ENCODE measurements at regions not wholly inside any gene's neighbourhood (a gene's known extent, or its start where the extent isn't known, plus 50 kb on each side); places are given as distances from the start of the nearest gene placed in this dataset.
"Not testable (repeated sequence)": the region's sequence is repeated elsewhere in the genome, so short reads cannot be mapped to it uniquely, and the experiment has no call there.

- no peak for DNase-seq (ENCODE audit: low spot score)
- ATAC-seq (ENCODE audit: low FRiP score): no peak
- TF ChIP-seq CTCF (IDR thresholded peaks at IDR 0.05): no peak
Observed at GRCh38 chr16:5228369-5228768, 130.8 kb upstream of the EEF2KMT start.

GRCh38 chr16:5225931-5226655 is 128.5 kb upstream of the EEF2KMT start:
- DNase-seq (ENCODE audit: low spot score): no peak
- no peak for TF ChIP-seq CTCF (IDR thresholded peaks at IDR 0.05)
- ATAC-seq (ENCODE audit: low FRiP score): no peak

GRCh38 chr16:5222761-5223160 is 125.2 kb upstream of the EEF2KMT start:
- DNase-seq (ENCODE audit: low spot score): no peak
- no peak for ATAC-seq (ENCODE audit: low FRiP score)
- no peak for TF ChIP-seq CTCF (IDR thresholded peaks at IDR 0.05)

- ATAC-seq (ENCODE audit: low FRiP score); DNase-seq (ENCODE audit: low spot score): not testable (repeated sequence)
Observed at GRCh38 chr16:5221831-5222230, 124.2 kb upstream of the EEF2KMT start.

- no peak for TF ChIP-seq CTCF (IDR thresholded peaks at IDR 0.05)
- DNase-seq (ENCODE audit: low spot score) (no peak), ATAC-seq (ENCODE audit: low FRiP score) (no peak)
Observed at GRCh38 chr16:5220705-5221104, 123.1 kb upstream of the EEF2KMT start.

GRCh38 chr16:5216441-5217080 is 119.0 kb upstream of the EEF2KMT start:
- no peak for ATAC-seq (ENCODE audit: low FRiP score)
- TF ChIP-seq CTCF (IDR thresholded peaks at IDR 0.05): no peak
- no peak for DNase-seq (ENCODE audit: low spot score)

- DNase-seq (ENCODE audit: low spot score) (no peak), ATAC-seq (ENCODE audit: low FRiP score) (no peak)
- no peak for TF ChIP-seq CTCF (IDR thresholded peaks at IDR 0.05)
Observed at GRCh38 chr16:5215901-5216300, 118.3 kb upstream of the EEF2KMT start.
